BLaER1 (cell line): ENCODE measurements at regions not wholly inside any gene's neighbourhood (a gene's known extent, or its start where the extent isn't known, plus 50 kb on each side); places are given as distances from the start of the nearest gene placed in this dataset.

ENCODE experiments used
- H3K27ac ChIP-seq: shearing (Covaris generic); formaldehyde crosslinking; 2 replicates; pipeline ENCODE4 v1.8.1; 2022
- H3K27me3 ChIP-seq: shearing (Covaris generic); formaldehyde crosslinking; 2 replicates; pipeline ENCODE4 v1.8.1; 2022
- H3K36me3 ChIP-seq: shearing (Covaris generic); formaldehyde crosslinking; 2 replicates; pipeline ENCODE4 v1.8.1; 2022
- H3K4me1 ChIP-seq: shearing (Covaris generic); formaldehyde crosslinking; 2 replicates; pipeline ENCODE4 v1.8.1; 2022
- H3K4me2 ChIP-seq: shearing (Covaris generic); formaldehyde crosslinking; 2 replicates; pipeline ENCODE4 v1.8.1; 2022
- H3K4me3 ChIP-seq: shearing (Covaris generic); formaldehyde crosslinking; 2 replicates; pipeline ENCODE4 v1.8.1; 2022
- H3K9ac ChIP-seq: shearing (Covaris generic); formaldehyde crosslinking; 2 replicates; pipeline ENCODE4 v1.8.1; 2022
- H3K9me3 ChIP-seq: shearing (Covaris generic); formaldehyde crosslinking; 2 replicates; pipeline ENCODE4 v1.8.1; 2022
- H4K20me1 ChIP-seq: shearing (Covaris generic); formaldehyde crosslinking; 2 replicates; pipeline ENCODE4 v1.8.1; 2022
- Cebpa-rat ChIP-seq: shearing (Covaris generic); IDR thresholded peaks from 2 replicates; pipeline ENCODE4 v1.8.1; 2022

- no peaks in the 10 kb centered on the region for H3K27me3 ChIP-seq
- H3K9ac ChIP-seq = no peak overlapping the region
- TF ChIP-seq Cebpa-rat = no peak
- no peak overlapping the region for H3K4me3 ChIP-seq
- no peaks in the 10 kb centered on the region for H3K36me3 ChIP-seq
- H4K20me1 ChIP-seq = no peaks in the 10 kb centered on the region
- H3K4me1 ChIP-seq = no peaks in the 10 kb centered on the region
- H3K27ac ChIP-seq = no peak overlapping the region
- no peak overlapping the region for H3K4me2 ChIP-seq
- H3K9me3 ChIP-seq = no peaks in the 10 kb centered on the region
These were observed 491.6 kb upstream of the NECTIN3 start for GRCh38 chr3:110579840-110580550.

DNA sequence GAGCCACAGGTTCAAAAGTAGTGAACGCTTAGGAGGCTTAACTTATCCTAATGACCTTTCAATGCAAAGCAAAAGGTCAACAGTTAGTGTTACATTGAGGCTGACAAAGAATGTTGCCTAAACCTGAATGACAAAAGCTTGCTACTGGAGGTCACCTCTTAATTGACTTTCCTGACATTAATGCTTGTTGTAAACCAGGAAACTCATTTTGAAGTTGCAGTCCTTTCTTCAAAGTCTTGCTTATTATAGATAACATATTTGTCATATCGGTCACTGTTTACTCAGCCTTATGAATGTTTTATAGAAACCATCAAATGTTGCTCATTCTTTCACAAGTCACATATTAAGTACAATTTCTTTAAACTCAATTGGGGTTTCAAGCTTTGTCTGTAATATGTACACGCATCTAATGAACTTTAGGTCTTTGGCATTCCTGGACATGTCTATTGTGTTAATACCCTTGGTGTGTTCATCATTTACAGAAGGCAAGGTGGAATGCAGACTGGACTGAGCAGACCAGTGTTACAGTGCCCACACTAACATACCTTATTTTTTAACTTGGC is 488.2 kb upstream of the NECTIN3 start:
- H3K27me3 ChIP-seq = no peaks in the 10 kb centered on the region
- H4K20me1 ChIP-seq = no peaks in the 10 kb centered on the region
- no peaks in the 10 kb centered on the region for H3K9me3 ChIP-seq
- no peak overlapping the region for H3K9ac ChIP-seq
- H3K36me3 ChIP-seq = no peaks in the 10 kb centered on the region
- H3K4me2 ChIP-seq = no peak overlapping the region
- no peak overlapping the region for H3K4me3 ChIP-seq
- TF ChIP-seq Cebpa-rat = no peak
- no peak overlapping the region for H3K27ac ChIP-seq
- no peaks in the 10 kb centered on the region for H3K4me1 ChIP-seq

- H3K4me2 ChIP-seq = no peak overlapping the region
- H3K9me3 ChIP-seq = no peaks in the 10 kb centered on the region
- no peak overlapping the region for H3K9ac ChIP-seq
- H3K4me3 ChIP-seq = no peak overlapping the region
- no peak for TF ChIP-seq Cebpa-rat
- H3K27ac ChIP-seq = no peak overlapping the region
- H3K27me3 ChIP-seq = no peaks in the 10 kb centered on the region
- no peaks in the 10 kb centered on the region for H3K36me3 ChIP-seq
- no peaks in the 10 kb centered on the region for H3K4me1 ChIP-seq
- H4K20me1 ChIP-seq = no peaks in the 10 kb centered on the region
These were observed 482.7 kb upstream of the NECTIN3 start for GRCh38 chr3:110588906-110589305.

DNA sequence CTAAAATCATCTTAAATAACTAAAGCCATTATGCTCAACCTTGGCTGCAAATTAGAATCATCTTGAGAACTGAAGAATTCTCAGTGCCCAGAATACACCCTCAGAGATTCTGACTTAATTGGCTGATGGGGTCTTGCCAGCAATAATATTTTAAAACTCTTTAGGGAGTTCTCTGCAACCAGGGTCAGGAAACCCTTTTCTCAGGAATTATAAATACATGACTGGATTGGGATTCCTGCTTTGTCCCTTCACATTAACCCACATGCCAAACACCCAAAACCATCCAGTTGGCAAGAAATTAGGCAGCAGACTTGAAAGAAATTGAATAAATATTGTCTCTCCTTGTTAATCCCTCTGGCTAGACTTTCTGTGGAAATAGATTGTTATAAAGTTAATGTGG is 482.3 kb upstream of the NECTIN3 start:
- Histone ChIP-seq H3K4me1 (no peaks in the 10 kb centered on the region), H3K4me3 (no peak overlapping the region), H3K4me2 (no peak overlapping the region), H3K27me3 (no peaks in the 10 kb centered on the region), H3K27ac (no peak overlapping the region), H3K36me3 (no peaks in the 10 kb centered on the region), H4K20me1 (no peaks in the 10 kb centered on the region), H3K9ac (no peak overlapping the region), H3K9me3 (no peaks in the 10 kb centered on the region)
- TF ChIP-seq Cebpa-rat = no peak

- Histone ChIP-seq H3K4me3 (no peak overlapping the region), H3K9ac (no peak overlapping the region), H3K36me3 (no peaks in the 10 kb centered on the region), H3K9me3 (peaks cover 13% of the 10 kb centered on the region), H3K27ac (no peak overlapping the region), H4K20me1 (no peaks in the 10 kb centered on the region), H3K4me1 (no peaks in the 10 kb centered on the region), H3K4me2 (no peak overlapping the region), H3K27me3 (no peaks in the 10 kb centered on the region)
- TF ChIP-seq Cebpa-rat = no peak
These were observed 477.9 kb upstream of the NECTIN3 start for GRCh38 chr3:110593749-110594148.

DNA sequence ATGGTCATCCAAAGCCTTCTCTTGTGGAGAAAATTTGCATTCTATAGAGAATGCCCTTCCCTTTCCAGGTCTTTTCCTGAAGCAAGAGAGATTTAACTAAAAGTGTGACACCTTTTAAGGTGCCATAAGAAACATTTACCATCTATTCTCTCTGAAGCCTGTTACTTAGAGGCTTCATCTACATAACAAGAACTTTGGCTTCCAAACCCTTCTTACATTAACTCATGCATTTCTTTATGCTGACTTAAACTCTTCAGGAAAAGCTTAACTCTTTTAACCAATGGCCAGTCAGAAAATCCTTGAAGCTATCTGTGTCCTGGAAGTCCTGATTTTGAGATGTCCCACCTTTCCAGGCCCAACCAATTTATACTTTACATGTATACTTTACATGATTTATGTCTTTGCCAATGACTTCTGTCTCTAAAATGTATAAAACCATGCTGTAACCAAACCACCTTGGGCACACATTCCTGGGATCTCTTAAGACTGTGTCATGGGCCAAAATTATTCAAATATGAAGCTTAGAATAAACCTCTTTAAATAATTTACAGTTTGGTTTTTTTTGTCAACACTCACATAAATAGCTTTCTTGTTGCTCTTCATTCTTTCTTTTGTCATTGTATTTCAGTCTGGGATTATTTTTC is 472.6 kb upstream of the NECTIN3 start:
- H3K4me2 ChIP-seq = no peak overlapping the region
- H3K27ac ChIP-seq = no peak overlapping the region

GRCh38 chr3:110608566-110608965 is 463.1 kb upstream of the NECTIN3 start:
- Histone ChIP-seq H3K9ac (no peak overlapping the region), H3K36me3 (no peaks in the 10 kb centered on the region), H3K27ac (no peak overlapping the region), H3K4me2 (no peak overlapping the region), H3K27me3 (no peaks in the 10 kb centered on the region), H3K4me3 (no peak overlapping the region), H3K9me3 (no peaks in the 10 kb centered on the region), H4K20me1 (no peaks in the 10 kb centered on the region), H3K4me1 (no peaks in the 10 kb centered on the region)
- no peak for TF ChIP-seq Cebpa-rat

More for the DNA sequence above, 472.6 kb upstream of the NECTIN3 start:
- no peaks in the 10 kb centered on the region for H3K4me1 ChIP-seq
- peaks cover 13% of the 10 kb centered on the region for H3K9me3 ChIP-seq
- no peaks in the 10 kb centered on the region for H3K36me3 ChIP-seq
- no peak for TF ChIP-seq Cebpa-rat
- no peaks in the 10 kb centered on the region for H4K20me1 ChIP-seq
- no peak overlapping the region for H3K4me3 ChIP-seq
- H3K9ac ChIP-seq = no peak overlapping the region
- no peaks in the 10 kb centered on the region for H3K27me3 ChIP-seq

DNA sequence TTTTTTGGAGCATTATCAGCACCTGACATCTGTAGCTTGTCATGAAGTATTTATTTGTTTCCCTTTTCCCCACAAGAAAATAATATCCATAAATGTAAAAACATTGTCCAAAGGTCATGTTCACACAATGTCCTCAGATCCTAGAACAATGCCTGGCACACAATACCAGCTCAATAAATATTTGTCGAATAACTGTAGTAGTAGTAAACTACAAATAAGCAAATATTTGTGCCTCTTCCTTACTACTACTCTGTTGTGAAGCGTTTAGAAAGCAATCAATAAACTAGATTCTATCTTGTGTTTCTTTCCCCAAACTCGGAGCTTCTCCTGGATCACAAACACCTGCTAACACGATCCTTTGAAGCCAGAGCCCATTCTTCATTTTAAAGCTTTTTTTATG is 459.6 kb upstream of the NECTIN3 start:
- Histone ChIP-seq H3K36me3 (no peaks in the 10 kb centered on the region), H3K4me2 (no peak overlapping the region), H3K4me1 (no peaks in the 10 kb centered on the region), H3K4me3 (no peak overlapping the region), H3K9me3 (no peaks in the 10 kb centered on the region), H4K20me1 (no peaks in the 10 kb centered on the region), H3K27ac (no peak overlapping the region), H3K27me3 (no peaks in the 10 kb centered on the region), H3K9ac (no peak overlapping the region)
- TF ChIP-seq Cebpa-rat = no peak

GRCh38 chr3:110614186-110614585 is 457.4 kb upstream of the NECTIN3 start:
- no peak overlapping the region for H3K27ac ChIP-seq
- H3K4me3 ChIP-seq = no peak overlapping the region
- H3K4me2 ChIP-seq = no peak overlapping the region
- TF ChIP-seq Cebpa-rat = no peak
- no peaks in the 10 kb centered on the region for H3K4me1 ChIP-seq
- no peaks in the 10 kb centered on the region for H3K27me3 ChIP-seq
- no peaks in the 10 kb centered on the region for H4K20me1 ChIP-seq
- H3K9me3 ChIP-seq = no peaks in the 10 kb centered on the region
- no peak overlapping the region for H3K9ac ChIP-seq
- H3K36me3 ChIP-seq = no peaks in the 10 kb centered on the region

DNA sequence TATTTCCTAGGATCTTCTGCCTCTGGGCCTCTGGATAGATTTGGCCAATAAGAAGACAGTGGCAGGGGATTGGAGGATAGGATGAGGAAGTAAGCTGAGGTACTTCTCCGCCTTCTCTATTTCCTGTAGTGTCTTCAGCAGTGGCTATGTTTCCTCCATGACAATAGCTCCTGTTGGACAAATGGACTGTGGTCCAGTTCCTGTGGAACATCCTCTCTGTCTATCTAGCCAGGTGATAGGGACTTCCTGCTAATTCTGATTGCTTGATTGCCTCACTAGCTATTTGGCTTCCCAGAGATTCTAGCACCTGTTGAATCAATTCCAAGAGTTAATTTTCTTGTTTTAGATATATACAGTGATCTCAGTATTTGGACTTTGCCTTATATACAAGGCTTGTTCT is 456.2 kb upstream of the NECTIN3 start:
- H3K27me3 ChIP-seq = no peaks in the 10 kb centered on the region
- no peak overlapping the region for H3K9ac ChIP-seq
- H3K9me3 ChIP-seq = no peaks in the 10 kb centered on the region
- no peaks in the 10 kb centered on the region for H3K36me3 ChIP-seq
- no peak overlapping the region for H3K4me3 ChIP-seq
- no peak overlapping the region for H3K4me2 ChIP-seq
- TF ChIP-seq Cebpa-rat = no peak
- no peak overlapping the region for H3K27ac ChIP-seq
- H4K20me1 ChIP-seq = no peaks in the 10 kb centered on the region
- no peaks in the 10 kb centered on the region for H3K4me1 ChIP-seq
